PFSK-1 (cell line): ENCODE measurements at regions not wholly inside any gene's neighbourhood (a gene's known extent, or its start where the extent isn't known, plus 50 kb on each side); places are given as distances from the start of the nearest gene placed in this dataset.

Experiments
- FOXP2 ChIP-seq: optimal IDR thresholded peaks from 2 replicates; pipeline ENCODE3; 2011; ENCODE audit warnings: borderline replicate concordance, control low read depth, inconsistent platforms; ENCODE audit not compliant: insufficient read depth; ENCODE audit errors: extremely low read length, extremely low read depth
- POLR2AphosphoS5 ChIP-seq: IDR thresholded peaks from 2 replicates; pipeline ENCODE4 v1.6.1; 2012; ENCODE audit warnings: low read depth, mild to moderate bottlenecking, control low read depth, low read length, moderate library complexity
- REST ChIP-seq, 2 experiments: IDR thresholded peaks; 2 replicates each; pipeline versions ENCODE4 v1.6.1 to v1.8.0; 2011 to 2012; ENCODE audit warnings: low read depth in 2 of 2, low read length in 2 of 2, control low read depth in 1 of 2, inconsistent platforms in 1 of 2, mild to moderate bottlenecking in 1 of 2, moderate library complexity in 1 of 2; ENCODE audit not compliant: insufficient read depth in 1 of 2
- SIN3A ChIP-seq: IDR thresholded peaks from 2 replicates; pipeline ENCODE4 v1.6.1; 2012; ENCODE audit warnings: mild to moderate bottlenecking, low read length, moderate library complexity, borderline replicate concordance; ENCODE audit not compliant: insufficient read depth
- TAF1 ChIP-seq: IDR thresholded peaks from 2 replicates; pipeline ENCODE4 v1.6.1; 2012; ENCODE audit warnings: low read length, control low read depth, borderline replicate concordance; ENCODE audit not compliant: insufficient read depth

GRCh38 chr5:25416960-25417359 lies 772.2 kb upstream of the CDH10 start:
- TF ChIP-seq POLR2AphosphoS5 (no peak), TAF1 (no peak), SIN3A (no peak), FOXP2 (no peak), REST (IDR thresholded peaks at IDR 0.05; ENCODE audit: insufficient read depth in 1 of 2, low read depth in 2 of 2, low read length in 2 of 2) (no peak)

GRCh38 chr5:25415970-25416369 lies 771.2 kb upstream of the CDH10 start:
- TF ChIP-seq TAF1 (no peak), POLR2AphosphoS5 (no peak), FOXP2 (no peak), SIN3A (no peak), REST (IDR thresholded peaks at IDR 0.05; ENCODE audit: insufficient read depth in 1 of 2, low read depth in 2 of 2, low read length in 2 of 2) (no peak)

GRCh38 chr5:25414742-25415141 lies 770.0 kb upstream of the CDH10 start:
- TF ChIP-seq FOXP2 (no peak), SIN3A (no peak), POLR2AphosphoS5 (no peak), TAF1 (no peak), REST (IDR thresholded peaks at IDR 0.05; ENCODE audit: insufficient read depth in 1 of 2, low read depth in 2 of 2, low read length in 2 of 2) (no peak)

GRCh38 chr5:25412116-25412661 lies 767.4 kb upstream of the CDH10 start:
- no peak for TF ChIP-seq TAF1
- TF ChIP-seq SIN3A = no peak
- no peak for TF ChIP-seq REST (IDR thresholded peaks at IDR 0.05; ENCODE audit: insufficient read depth in 1 of 2, low read depth in 2 of 2, low read length in 2 of 2)
- TF ChIP-seq POLR2AphosphoS5 = no peak
- no peak for TF ChIP-seq FOXP2

GRCh38 chr5:25405850-25406249 lies 761.1 kb upstream of the CDH10 start:
- TF ChIP-seq REST (IDR thresholded peaks at IDR 0.05; ENCODE audit: insufficient read depth in 1 of 2, low read depth in 2 of 2, low read length in 2 of 2) (no peak), TAF1 (no peak), POLR2AphosphoS5 (no peak), SIN3A (no peak), FOXP2 (no peak)
